BLaER1 (cell line): ENCODE measurements at regions not wholly inside any gene's neighbourhood (a gene's known extent, or its start where the extent isn't known, plus 50 kb on each side); places are given as distances from the start of the nearest gene placed in this dataset.
"Not testable (repeated sequence)": the region's sequence is repeated elsewhere in the genome, so short reads cannot be mapped to it uniquely, and the experiment has no call there.

Source experiments
- H3K27ac ChIP-seq: shearing (Covaris generic); formaldehyde crosslinking; 2 replicates; pipeline ENCODE4 v1.8.1; 2022
- H3K27me3 ChIP-seq: shearing (Covaris generic); formaldehyde crosslinking; 2 replicates; pipeline ENCODE4 v1.8.1; 2022
- H3K36me3 ChIP-seq: shearing (Covaris generic); formaldehyde crosslinking; 2 replicates; pipeline ENCODE4 v1.8.1; 2022
- H3K4me1 ChIP-seq: shearing (Covaris generic); formaldehyde crosslinking; 2 replicates; pipeline ENCODE4 v1.8.1; 2022
- H3K4me2 ChIP-seq: shearing (Covaris generic); formaldehyde crosslinking; 2 replicates; pipeline ENCODE4 v1.8.1; 2022
- H3K4me3 ChIP-seq: shearing (Covaris generic); formaldehyde crosslinking; 2 replicates; pipeline ENCODE4 v1.8.1; 2022
- H3K9ac ChIP-seq: shearing (Covaris generic); formaldehyde crosslinking; 2 replicates; pipeline ENCODE4 v1.8.1; 2022
- H3K9me3 ChIP-seq: shearing (Covaris generic); formaldehyde crosslinking; 2 replicates; pipeline ENCODE4 v1.8.1; 2022
- H4K20me1 ChIP-seq: shearing (Covaris generic); formaldehyde crosslinking; 2 replicates; pipeline ENCODE4 v1.8.1; 2022
- Cebpa-rat ChIP-seq: shearing (Covaris generic); IDR thresholded peaks from 2 replicates; pipeline ENCODE4 v1.8.1; 2022

GRCh38 chr18:75730249-75730648, 302.7 kb upstream of the SMIM21 start:
- H3K27me3 ChIP-seq, result no peaks in the 10 kb centered on the region

GRCh38 chr18:75728621-75729020, 301.1 kb upstream of the SMIM21 start:
- Histone ChIP-seq H3K27ac (no peak overlapping the region), H4K20me1 (no peaks in the 10 kb centered on the region), H3K4me1 (no peaks in the 10 kb centered on the region), H3K4me2 (no peak overlapping the region), H3K9me3 (no peaks in the 10 kb centered on the region), H3K36me3 (no peaks in the 10 kb centered on the region), H3K9ac (no peak overlapping the region), H3K4me3 (no peak overlapping the region), H3K27me3 (no peaks in the 10 kb centered on the region)
- TF ChIP-seq Cebpa-rat, result no peak

More at GRCh38 chr18:75730249-75730648, 302.7 kb upstream of the SMIM21 start:
- no peaks in the 10 kb centered on the region for H4K20me1 ChIP-seq
- peaks cover 4% of the 10 kb centered on the region; the same call in 1 of the 2 replicates for H3K9me3 ChIP-seq
- no peak overlapping the region for H3K27ac ChIP-seq
- no peak overlapping the region for H3K4me3 ChIP-seq
- no peaks in the 10 kb centered on the region for H3K36me3 ChIP-seq
- no peak overlapping the region for H3K4me2 ChIP-seq
- H3K9ac ChIP-seq, result no peak overlapping the region
- no peak for TF ChIP-seq Cebpa-rat
- H3K4me1 ChIP-seq, result no peaks in the 10 kb centered on the region

GRCh38 chr18:75727456-75727855, 300.0 kb upstream of the SMIM21 start:
- Histone ChIP-seq H3K36me3 (no peaks in the 10 kb centered on the region), H3K4me1 (no peaks in the 10 kb centered on the region), H3K4me3 (no peak overlapping the region), H3K4me2 (no peak overlapping the region), H3K27ac (no peak overlapping the region), H3K9ac (no peak overlapping the region), H3K27me3 (no peaks in the 10 kb centered on the region), H4K20me1 (no peaks in the 10 kb centered on the region), H3K9me3 (no peaks in the 10 kb centered on the region)
- TF ChIP-seq Cebpa-rat, result no peak

DNA sequence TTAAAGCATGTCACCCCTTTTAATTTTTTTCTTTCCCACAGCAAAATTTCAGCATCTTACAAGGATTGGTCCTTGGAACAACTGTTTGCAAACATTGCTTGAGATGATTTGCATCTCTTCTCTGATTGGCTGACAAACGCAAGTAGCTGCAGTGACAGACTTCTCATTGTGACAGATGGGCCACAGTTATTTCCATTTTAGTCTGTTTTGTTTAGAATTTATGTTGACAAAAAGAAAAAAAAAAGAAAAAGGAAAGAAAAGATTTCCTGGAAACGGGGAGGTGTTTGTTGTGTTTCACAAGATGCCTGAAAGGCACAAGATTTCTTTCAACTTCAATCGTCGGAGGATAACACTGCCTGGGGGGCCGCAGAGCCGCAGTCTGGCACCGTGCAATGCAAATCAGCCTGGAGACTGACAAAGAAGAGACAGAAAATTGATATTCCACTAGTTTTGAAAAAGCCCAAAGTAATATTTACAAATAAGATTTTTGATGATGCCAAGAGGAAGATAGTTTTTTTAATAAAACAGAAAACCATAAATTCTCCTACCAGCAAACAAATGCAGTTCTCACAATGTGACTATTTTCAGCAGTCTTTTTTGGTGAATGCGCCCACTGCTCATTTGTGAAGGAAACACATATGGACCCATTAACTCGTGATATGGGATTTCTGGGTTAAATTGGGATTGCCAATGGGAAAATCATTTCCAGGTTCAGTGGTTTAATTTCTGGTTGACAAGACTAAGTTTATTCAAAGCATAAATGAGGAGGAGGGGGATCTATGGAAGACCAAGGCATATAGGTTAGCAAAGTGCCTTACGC, 296.2 kb upstream of the SMIM21 start:
- Histone ChIP-seq H4K20me1 (no peaks in the 10 kb centered on the region), H3K9ac (no peak overlapping the region), H3K9me3 (no peaks in the 10 kb centered on the region), H3K36me3 (no peaks in the 10 kb centered on the region), H3K4me1 (no peaks in the 10 kb centered on the region), H3K27me3 (no peaks in the 10 kb centered on the region), H3K4me2 (no peak overlapping the region), H3K27ac (no peak overlapping the region), H3K4me3 (no peak overlapping the region)
- no peak for TF ChIP-seq Cebpa-rat

DNA sequence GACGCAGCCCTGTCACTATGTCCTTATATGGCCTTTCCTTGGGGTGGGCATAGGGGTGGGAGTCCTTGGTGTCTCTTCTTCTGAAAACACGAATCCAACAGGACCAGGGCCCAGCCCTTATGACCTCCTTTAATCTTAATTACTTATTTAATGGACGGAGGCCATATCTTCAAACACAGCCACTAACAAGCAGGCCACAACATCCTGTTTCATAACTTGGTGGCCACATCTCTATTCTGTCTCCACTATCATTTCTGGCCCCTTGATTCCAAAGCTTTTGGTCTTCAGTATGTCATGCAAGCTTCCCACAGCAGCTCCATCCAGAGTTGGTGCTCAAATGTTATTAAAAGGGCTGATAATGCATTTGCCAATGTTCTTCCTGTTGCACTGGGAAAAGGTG, 287.3 kb upstream of the SMIM21 start:
- no peak for TF ChIP-seq Cebpa-rat
- Histone ChIP-seq H4K20me1 (no peaks in the 10 kb centered on the region), H3K4me3 (no peak overlapping the region), H3K9me3 (peaks cover 8% of the 10 kb centered on the region), H3K9ac (no peak overlapping the region), H3K27ac (no peak overlapping the region), H3K4me1 (no peaks in the 10 kb centered on the region), H3K36me3 (no peaks in the 10 kb centered on the region), H3K4me2 (no peak overlapping the region), H3K27me3 (no peaks in the 10 kb centered on the region)

DNA sequence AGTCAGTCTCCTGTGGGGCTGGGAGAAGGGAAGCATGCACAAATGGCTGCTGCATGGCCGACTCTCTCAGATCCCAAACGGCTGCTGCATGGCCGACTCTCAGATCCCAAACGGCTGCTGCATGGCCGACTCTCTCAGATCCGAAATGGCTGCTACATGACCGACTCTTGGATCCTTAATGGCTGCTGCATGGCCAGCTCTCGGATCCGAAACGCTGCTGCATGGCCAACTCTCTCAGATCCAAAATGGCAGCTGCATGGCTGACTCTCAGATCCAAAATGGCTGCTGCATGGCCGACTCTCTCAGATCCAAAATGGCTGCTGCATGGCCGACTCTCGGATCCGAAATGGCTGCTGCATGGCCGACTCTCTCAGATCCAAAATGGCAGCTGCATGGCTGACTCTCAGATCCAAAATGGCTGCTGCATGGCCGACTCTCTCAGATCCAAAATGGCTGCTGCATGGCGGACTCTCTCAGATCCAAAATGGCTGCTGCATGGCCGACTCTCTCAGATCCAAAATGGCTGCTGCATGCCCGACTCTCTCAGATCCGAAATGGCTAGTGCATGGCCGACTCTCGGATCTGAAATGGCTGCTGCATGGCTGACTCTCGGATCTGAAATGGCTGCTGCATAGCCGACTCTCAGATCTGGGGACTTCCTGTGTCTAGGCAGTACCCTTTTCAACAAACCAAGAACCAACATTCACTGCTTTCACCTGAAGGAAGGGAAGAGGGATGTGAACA, 284.8 kb upstream of the SMIM21 start:
- H4K20me1 ChIP-seq, H3K27me3 ChIP-seq, H3K27ac ChIP-seq, H3K9me3 ChIP-seq, H3K4me2 ChIP-seq, H3K9ac ChIP-seq, H3K36me3 ChIP-seq, H3K4me3 ChIP-seq, H3K4me1 ChIP-seq: not testable (repeated sequence)

DNA sequence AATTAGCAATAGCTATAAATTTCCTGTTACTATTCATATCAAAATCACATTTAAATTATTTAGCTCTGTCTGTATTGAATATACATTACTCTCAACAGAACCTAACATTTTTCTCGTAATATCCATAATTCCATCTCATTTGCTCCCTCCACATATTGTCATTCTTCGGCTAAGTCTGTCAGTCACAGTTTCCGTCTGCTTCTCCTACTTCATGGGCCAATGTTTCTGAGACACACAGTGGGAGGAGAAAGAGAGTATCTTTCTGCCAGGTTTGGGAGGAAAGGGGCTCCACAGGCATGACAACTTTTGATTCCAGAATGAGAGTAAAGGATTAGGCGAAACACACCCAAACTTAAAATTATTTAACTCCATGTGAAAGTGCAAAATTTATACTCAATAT, 273.1 kb upstream of the SMIM21 start:
- no peak overlapping the region for H3K4me2 ChIP-seq
- H3K9ac ChIP-seq, result no peak overlapping the region
- TF ChIP-seq Cebpa-rat, result no peak
- H3K9me3 ChIP-seq, result peaks cover 26% of the 10 kb centered on the region
- H3K27me3 ChIP-seq, result no peaks in the 10 kb centered on the region
- H3K4me1 ChIP-seq, result no peaks in the 10 kb centered on the region
- H3K36me3 ChIP-seq, result no peaks in the 10 kb centered on the region
- no peak overlapping the region for H3K4me3 ChIP-seq
- no peak overlapping the region for H3K27ac ChIP-seq
- H4K20me1 ChIP-seq, result no peaks in the 10 kb centered on the region

- Histone ChIP-seq H3K27me3 (no peaks in the 10 kb centered on the region), H3K4me2 (no peak overlapping the region), H3K27ac (no peak overlapping the region), H3K9me3 (peaks cover 21% of the 10 kb centered on the region), H4K20me1 (no peaks in the 10 kb centered on the region), H3K9ac (no peak overlapping the region), H3K36me3 (no peaks in the 10 kb centered on the region), H3K4me3 (no peak overlapping the region), H3K4me1 (no peaks in the 10 kb centered on the region)
- TF ChIP-seq Cebpa-rat, result no peak
These were observed 271.4 kb upstream of the SMIM21 start for GRCh38 chr18:75698861-75699260.

GRCh38 chr18:75697493-75697892, 270.0 kb upstream of the SMIM21 start:
- Histone ChIP-seq H3K4me1 (no peaks in the 10 kb centered on the region), H3K36me3 (no peaks in the 10 kb centered on the region), H3K9me3 (peaks cover 8% of the 10 kb centered on the region), H3K4me3 (no peak overlapping the region), H3K9ac (no peak overlapping the region), H3K4me2 (no peak overlapping the region), H3K27ac (no peak overlapping the region), H4K20me1 (no peaks in the 10 kb centered on the region), H3K27me3 (no peaks in the 10 kb centered on the region)
- TF ChIP-seq Cebpa-rat, result no peak

- no peak for TF ChIP-seq Cebpa-rat
These were observed 268.9 kb upstream of the SMIM21 start for GRCh38 chr18:75696391-75696790.

More at GRCh38 chr18:75696391-75696790, 268.9 kb upstream of the SMIM21 start:
- H3K9me3 ChIP-seq, result no peaks in the 10 kb centered on the region
- H3K36me3 ChIP-seq, result no peaks in the 10 kb centered on the region
- H3K4me2 ChIP-seq, result no peak overlapping the region
- no peaks in the 10 kb centered on the region for H4K20me1 ChIP-seq
- H3K9ac ChIP-seq, result no peak overlapping the region
- no peaks in the 10 kb centered on the region for H3K27me3 ChIP-seq
- H3K27ac ChIP-seq, result no peak overlapping the region
- H3K4me1 ChIP-seq, result no peaks in the 10 kb centered on the region
- H3K4me3 ChIP-seq, result no peak overlapping the region
